Fibroblast of the aortic adventitia (primary cell): ENCODE measurements at regions not wholly inside any gene's neighbourhood (a gene's known extent, or its start where the extent isn't known, plus 50 kb on each side); places are given as distances from the start of the nearest gene placed in this dataset.

Source experiments
- DNase-seq: peaks from one replicate; pipeline ENCODE4 v3.0.0-alpha.2; 2010; ENCODE audit warnings: low read depth
- H3K4me3 ChIP-seq: 2 replicates; pipeline ENCODE4 v1.5.1; 2011; ENCODE audit warnings: low read depth, mild to moderate bottlenecking, control low read depth, low read length, moderate library complexity
- CTCF ChIP-seq: IDR thresholded peaks from 2 replicates; pipeline ENCODE4 v1.5.1; 2011; ENCODE audit warnings: mild to moderate bottlenecking, low read length, control low read depth, inconsistent platforms; ENCODE audit not compliant: insufficient read depth

GRCh38 chr4:133823177-133823576 lies 378.4 kb downstream of the PABPC4L start:
- no peak for DNase-seq
- no peak overlapping the region for H3K4me3 ChIP-seq
- TF ChIP-seq CTCF, result no peak

- no peak for TF ChIP-seq CTCF
- no peak overlapping the region for H3K4me3 ChIP-seq
- DNase-seq, result no peak
Measured at GRCh38 chr4:133812954-133813353, 388.6 kb downstream of the PABPC4L start.

DNA sequence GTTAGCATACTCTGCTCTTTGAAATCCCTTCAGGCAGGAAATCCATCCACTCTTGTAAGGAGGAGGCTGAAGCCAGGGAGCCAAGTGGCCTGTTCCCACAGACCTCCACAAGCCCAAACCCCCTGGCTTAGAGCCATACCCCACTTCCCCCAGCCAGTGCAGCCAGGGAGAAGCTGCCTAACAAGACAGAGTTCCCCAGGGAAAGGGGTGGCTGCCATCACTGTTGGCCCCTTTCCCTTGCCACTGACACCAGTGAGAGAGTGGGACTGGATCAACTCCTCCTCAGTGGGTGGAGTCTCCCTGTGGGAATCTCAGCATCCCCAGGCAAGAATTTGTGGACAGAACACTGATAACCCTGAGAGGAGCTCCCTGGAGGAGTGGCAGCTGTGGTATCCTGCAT lies 389.4 kb downstream of the PABPC4L start:
- H3K4me3 ChIP-seq, result no peak overlapping the region
- TF ChIP-seq CTCF, result no peak
- no peak for DNase-seq

- no peak for DNase-seq
- H3K4me3 ChIP-seq, result no peak overlapping the region
- no peak for TF ChIP-seq CTCF
Measured at GRCh38 chr4:133808151-133808550, 393.4 kb downstream of the PABPC4L start.

DNA sequence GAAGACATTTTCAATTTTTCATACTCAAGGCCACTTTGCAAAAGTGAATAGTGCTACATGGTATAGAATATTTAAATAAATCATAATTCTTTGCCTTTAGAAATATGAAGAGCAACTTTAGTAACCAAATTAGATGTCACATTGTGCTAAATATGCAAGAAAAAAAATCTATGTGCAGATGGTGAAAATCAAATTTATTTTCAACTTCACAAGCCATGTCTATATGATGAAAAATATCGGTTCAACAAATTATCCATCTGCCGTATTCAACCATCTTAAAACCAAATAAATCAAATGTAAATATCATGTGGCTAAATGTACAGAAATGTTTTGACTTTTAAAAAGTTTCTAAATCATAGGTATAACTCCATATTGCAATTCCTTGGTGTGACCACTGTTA lies 398.2 kb downstream of the PABPC4L start:
- H3K4me3 ChIP-seq, result no peak overlapping the region
- no peak for DNase-seq
- no peak for TF ChIP-seq CTCF

- H3K4me3 ChIP-seq, result no peak overlapping the region
- TF ChIP-seq CTCF, result no peak
- DNase-seq, result peak; percentile 47
Measured at GRCh38 chr4:133802359-133803140, 399.0 kb downstream of the PABPC4L start.

DNA sequence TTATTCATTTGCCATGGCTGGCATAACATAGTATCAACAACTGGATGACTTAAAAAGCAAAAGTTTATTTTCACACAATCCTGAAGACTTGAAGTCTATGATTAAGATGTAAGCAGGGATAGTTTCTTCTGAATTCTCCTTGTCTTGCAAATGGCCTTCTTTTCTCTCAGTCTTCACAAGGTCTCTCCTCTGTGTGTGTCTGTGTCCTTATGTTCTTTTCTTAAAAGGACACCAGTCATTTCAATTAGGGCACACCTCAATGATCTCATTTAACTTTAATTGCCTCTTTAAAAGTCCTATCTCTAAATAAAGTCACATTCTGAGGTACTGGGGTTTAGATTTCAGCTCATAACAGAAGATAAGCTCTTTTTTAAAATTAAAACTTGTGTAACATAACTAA lies 399.7 kb downstream of the PABPC4L start:
- no peak for DNase-seq
- no peak overlapping the region for H3K4me3 ChIP-seq
- no peak for TF ChIP-seq CTCF
